ENCODE measurements at regions not wholly inside any gene's neighbourhood (a gene's known extent, or its start where the extent isn't known, plus 50 kb on each side); places are given as distances from the start of the nearest gene placed in this dataset.

DNA sequence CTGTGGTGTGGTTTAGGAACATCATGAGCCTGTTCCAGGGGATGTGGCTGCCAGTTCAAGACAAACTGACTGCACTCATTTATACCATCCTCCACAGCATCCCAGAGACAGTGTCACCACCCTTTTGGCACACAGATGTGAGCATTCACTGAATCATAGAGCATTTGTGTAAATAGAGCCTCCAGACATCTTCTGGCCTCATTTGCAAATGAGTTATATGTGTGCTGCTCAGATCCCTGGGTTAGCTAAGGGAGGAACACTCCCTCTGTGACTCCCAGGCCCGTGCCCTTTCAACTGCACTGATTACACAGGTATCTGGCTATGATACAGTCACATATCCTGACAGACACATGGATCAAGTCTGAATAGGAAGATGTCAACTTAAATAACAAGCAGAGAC, 351.5 kb upstream of the PLD5 start:
- TF ChIP-seq POLR2A (IDR thresholded peaks at IDR 0.05) (no peak), EP300 (IDR thresholded peaks at IDR 0.05) (no peak)
- TF ChIP-seq, protein P1, sequence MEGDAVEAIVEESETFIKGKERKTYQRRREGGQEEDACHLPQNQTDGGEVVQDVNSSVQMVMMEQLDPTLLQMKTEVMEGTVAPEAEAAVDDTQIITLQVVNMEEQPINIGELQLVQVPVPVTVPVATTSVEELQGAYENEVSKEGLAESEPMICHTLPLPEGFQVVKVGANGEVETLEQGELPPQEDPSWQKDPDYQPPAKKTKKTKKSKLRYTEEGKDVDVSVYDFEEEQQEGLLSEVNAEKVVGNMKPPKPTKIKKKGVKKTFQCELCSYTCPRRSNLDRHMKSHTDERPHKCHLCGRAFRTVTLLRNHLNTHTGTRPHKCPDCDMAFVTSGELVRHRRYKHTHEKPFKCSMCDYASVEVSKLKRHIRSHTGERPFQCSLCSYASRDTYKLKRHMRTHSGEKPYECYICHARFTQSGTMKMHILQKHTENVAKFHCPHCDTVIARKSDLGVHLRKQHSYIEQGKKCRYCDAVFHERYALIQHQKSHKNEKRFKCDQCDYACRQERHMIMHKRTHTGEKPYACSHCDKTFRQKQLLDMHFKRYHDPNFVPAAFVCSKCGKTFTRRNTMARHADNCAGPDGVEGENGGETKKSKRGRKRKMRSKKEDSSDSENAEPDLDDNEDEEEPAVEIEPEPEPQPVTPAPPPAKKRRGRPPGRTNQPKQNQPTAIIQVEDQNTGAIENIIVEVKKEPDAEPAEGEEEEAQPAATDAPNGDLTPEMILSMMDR (IDR thresholded peaks at IDR 0.05) = no peak

All from upper lobe of left lung (tissue), 4 donors.